GM21390 (cell line): ENCODE measurements at regions not wholly inside any gene's neighbourhood (a gene's known extent, or its start where the extent isn't known, plus 50 kb on each side); places are given as distances from the start of the nearest gene placed in this dataset.
"Not testable (repeated sequence)": the region's sequence is repeated elsewhere in the genome, so short reads cannot be mapped to it uniquely, and the experiment has no call there.

Source experiments
- ATAC-seq: cut with Tn5 transposase; IDR thresholded peaks from one replicate; pipeline ENCODE4 v1.9.1; 2021; ENCODE audit not compliant: unreplicated experiment

GRCh38 chr5:98031036-98031435 is 742.4 kb upstream of the RGMB start:
- not testable (repeated sequence) for ATAC-seq

- ATAC-seq = no peak
These were observed 742.0 kb upstream of the RGMB start for GRCh38 chr5:98031496-98031895.

GRCh38 chr5:98031926-98032325 is 741.5 kb upstream of the RGMB start:
- no peak for ATAC-seq

- ATAC-seq = no peak
These were observed 731.8 kb upstream of the RGMB start for GRCh38 chr5:98041661-98042060.

GRCh38 chr5:98042521-98042920 is 730.9 kb upstream of the RGMB start:
- ATAC-seq = no peak

- ATAC-seq = no peak
These were observed 730.5 kb upstream of the RGMB start for GRCh38 chr5:98042961-98043360.

GRCh38 chr5:98050583-98050982 is 722.9 kb upstream of the RGMB start:
- no peak for ATAC-seq

- ATAC-seq = no peak
These were observed 720.3 kb upstream of the RGMB start for GRCh38 chr5:98053170-98053569.

GRCh38 chr5:98060148-98060547 is 713.3 kb upstream of the RGMB start:
- no peak for ATAC-seq

- ATAC-seq = no peak
These were observed 709.3 kb upstream of the RGMB start for GRCh38 chr5:98064118-98064685.

- no peak for ATAC-seq
These were observed 708.1 kb upstream of the RGMB start for GRCh38 chr5:98065261-98065909.

GRCh38 chr5:98066910-98067309 is 706.6 kb upstream of the RGMB start:
- ATAC-seq = no peak

- ATAC-seq = peak; percentile 79
These were observed 703.5 kb upstream of the RGMB start for GRCh38 chr5:98069876-98070512.

- no peak for ATAC-seq
These were observed 700.5 kb upstream of the RGMB start for GRCh38 chr5:98072921-98073320.

GRCh38 chr5:98076501-98076900 is 697.0 kb upstream of the RGMB start:
- no peak for ATAC-seq

GRCh38 chr5:98085593-98085992 is 687.9 kb upstream of the RGMB start:
- ATAC-seq = no peak

- no peak for ATAC-seq
These were observed 678.4 kb upstream of the RGMB start for GRCh38 chr5:98095072-98095471.

- ATAC-seq = no peak
These were observed 677.3 kb upstream of the RGMB start for GRCh38 chr5:98096155-98096554.

GRCh38 chr5:98099448-98100105 is 673.9 kb upstream of the RGMB start:
- ATAC-seq = no peak

- ATAC-seq = no peak
These were observed 672.3 kb upstream of the RGMB start for GRCh38 chr5:98101131-98101530.

- no peak for ATAC-seq
These were observed 670.5 kb upstream of the RGMB start for GRCh38 chr5:98102936-98103335.

GRCh38 chr5:98103807-98104206 is 669.7 kb upstream of the RGMB start:
- ATAC-seq = no peak
